AG09319 (cell line): ENCODE measurements at regions not wholly inside any gene's neighbourhood (a gene's known extent, or its start where the extent isn't known, plus 50 kb on each side); places are given as distances from the start of the nearest gene placed in this dataset.

Source experiments
- DNase-seq: peaks from one replicate; pipeline ENCODE4 v3.0.0-alpha.2; 2010; ENCODE audit warnings: low read depth; ENCODE audit errors: extremely low read depth
- CTCF ChIP-seq: IDR thresholded peaks from 2 replicates; pipeline ENCODE4 v1.5.1; 2011; ENCODE audit warnings: low read depth, mild to moderate bottlenecking, inconsistent platforms, low read length, moderate library complexity

DNA sequence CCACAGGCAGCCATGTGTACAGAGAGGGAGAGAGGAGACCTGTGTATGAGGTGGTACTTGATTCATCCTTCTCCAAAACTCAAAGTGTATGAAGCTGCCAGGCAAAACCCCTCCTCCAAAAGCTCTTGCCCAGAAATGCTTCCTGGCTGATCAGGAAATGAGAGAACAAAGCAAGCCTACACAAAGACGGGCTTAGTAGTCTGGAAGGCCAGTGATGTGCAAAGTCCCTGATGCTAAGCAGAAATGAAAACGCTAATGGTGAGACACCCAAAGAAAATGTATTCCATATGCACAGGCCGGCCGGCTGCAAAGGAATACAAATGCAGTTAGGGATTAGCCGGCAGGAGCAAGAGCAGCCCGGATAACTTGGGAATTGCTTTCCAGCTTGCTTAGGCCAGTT lies 234.9 kb upstream of the CADM1 start:
- DNase-seq, result no peak
- no peak for TF ChIP-seq CTCF

DNA sequence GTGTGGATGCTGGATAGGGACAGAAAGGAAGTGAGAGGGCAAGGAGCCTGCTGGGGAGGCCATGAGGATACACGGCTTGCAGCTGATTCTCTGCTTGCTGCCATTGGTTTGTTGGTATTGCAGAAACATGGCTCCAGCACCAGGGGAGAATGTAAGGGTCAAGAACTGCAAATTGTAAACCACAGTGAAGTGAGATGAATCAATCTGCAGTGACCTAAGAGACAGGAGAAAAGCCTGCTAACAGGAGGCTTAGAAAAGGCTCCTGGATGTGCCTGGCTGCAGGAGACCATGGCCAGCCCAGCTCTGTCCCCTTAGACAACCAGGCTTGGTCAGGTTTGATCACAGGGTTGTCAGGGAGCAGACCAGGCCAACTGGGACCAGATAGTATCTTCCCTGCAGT lies 233.7 kb upstream of the CADM1 start:
- DNase-seq, result no peak
- TF ChIP-seq CTCF, result no peak

GRCh38 chr11:115736146-115736545 lies 231.9 kb upstream of the CADM1 start:
- no peak for TF ChIP-seq CTCF
- DNase-seq, result no peak

GRCh38 chr11:115724666-115725065 lies 220.5 kb upstream of the CADM1 start:
- no peak for TF ChIP-seq CTCF
- DNase-seq, result no peak

DNA sequence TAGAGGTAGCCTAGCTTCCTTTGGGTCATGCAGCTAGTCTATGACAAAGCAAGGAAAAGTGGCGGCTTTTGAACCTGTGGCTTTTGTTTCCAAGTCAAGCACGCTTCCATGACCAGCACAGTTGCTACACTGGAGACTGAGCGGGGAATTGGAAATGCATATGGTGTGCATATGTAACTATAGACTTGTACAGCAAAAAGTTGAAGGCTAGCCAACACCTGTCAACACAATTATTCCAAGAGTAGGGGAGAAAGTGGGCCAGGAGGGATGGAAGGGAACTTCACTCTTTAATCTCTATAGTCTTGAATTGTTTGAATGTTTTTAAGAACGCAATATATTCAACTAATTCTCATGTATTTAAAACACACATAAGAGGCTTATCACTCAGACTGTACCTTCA lies 218.5 kb upstream of the CADM1 start:
- DNase-seq, result no peak
- TF ChIP-seq CTCF, result no peak

- DNase-seq, result no peak
- no peak for TF ChIP-seq CTCF
Observed at GRCh38 chr11:115721296-115721995, 217.2 kb upstream of the CADM1 start.

- DNase-seq, result no peak
Observed at GRCh38 chr11:115720602-115721245, 216.5 kb upstream of the CADM1 start.

More at GRCh38 chr11:115720602-115721245, 216.5 kb upstream of the CADM1 start:
- TF ChIP-seq CTCF, result no peak
